ENCODE measurements at regions not wholly inside any gene's neighbourhood (a gene's known extent, or its start where the extent isn't known, plus 50 kb on each side); places are given as distances from the start of the nearest gene placed in this dataset.
A peak's percentile ranks its signal among the peaks of the same experiment; 100 is the strongest.

DNA sequence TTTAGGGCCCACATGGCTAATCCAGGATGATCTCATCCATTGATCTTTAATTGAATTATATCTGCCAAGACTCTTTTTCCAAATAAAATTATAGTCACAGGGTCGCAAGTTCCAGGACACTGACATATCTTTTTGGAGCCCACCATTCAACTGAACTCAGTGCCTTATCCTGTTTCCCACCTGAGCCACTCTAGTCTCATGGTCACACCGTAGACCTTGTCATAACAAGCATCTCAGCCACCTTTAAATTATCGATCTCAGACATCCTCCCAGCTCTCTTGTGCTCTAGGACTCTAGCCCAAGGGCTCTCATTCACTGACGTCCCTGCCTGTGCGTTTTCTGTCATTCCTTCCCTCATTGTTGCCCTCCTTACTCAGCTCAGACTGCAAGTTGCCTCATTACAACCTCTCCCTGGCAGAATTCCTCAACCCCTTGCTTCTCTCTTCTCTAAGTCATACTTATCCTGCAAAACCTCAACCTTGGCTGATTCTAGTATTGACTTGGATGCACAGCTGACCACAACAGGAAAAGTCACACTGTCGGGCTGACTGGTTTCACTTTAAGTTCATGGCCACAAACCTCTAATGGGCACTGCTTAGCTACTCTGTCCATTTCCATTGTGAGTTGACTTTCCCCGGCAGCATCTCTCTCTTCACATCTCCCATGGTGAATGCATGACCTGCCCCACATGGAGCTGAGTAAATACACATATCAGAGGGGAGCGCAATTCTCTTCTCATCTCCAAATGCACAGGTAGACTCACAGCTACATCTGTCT lies 91.0 kb upstream of the TRIM2 start:
- TF ChIP-seq, protein P1, sequence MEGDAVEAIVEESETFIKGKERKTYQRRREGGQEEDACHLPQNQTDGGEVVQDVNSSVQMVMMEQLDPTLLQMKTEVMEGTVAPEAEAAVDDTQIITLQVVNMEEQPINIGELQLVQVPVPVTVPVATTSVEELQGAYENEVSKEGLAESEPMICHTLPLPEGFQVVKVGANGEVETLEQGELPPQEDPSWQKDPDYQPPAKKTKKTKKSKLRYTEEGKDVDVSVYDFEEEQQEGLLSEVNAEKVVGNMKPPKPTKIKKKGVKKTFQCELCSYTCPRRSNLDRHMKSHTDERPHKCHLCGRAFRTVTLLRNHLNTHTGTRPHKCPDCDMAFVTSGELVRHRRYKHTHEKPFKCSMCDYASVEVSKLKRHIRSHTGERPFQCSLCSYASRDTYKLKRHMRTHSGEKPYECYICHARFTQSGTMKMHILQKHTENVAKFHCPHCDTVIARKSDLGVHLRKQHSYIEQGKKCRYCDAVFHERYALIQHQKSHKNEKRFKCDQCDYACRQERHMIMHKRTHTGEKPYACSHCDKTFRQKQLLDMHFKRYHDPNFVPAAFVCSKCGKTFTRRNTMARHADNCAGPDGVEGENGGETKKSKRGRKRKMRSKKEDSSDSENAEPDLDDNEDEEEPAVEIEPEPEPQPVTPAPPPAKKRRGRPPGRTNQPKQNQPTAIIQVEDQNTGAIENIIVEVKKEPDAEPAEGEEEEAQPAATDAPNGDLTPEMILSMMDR (conservative IDR thresholded peaks at IDR 0.05; ENCODE audit: low read depth, low read length) = no peak
- no peak for DNase-seq (ENCODE audit: low read depth)

DNA sequence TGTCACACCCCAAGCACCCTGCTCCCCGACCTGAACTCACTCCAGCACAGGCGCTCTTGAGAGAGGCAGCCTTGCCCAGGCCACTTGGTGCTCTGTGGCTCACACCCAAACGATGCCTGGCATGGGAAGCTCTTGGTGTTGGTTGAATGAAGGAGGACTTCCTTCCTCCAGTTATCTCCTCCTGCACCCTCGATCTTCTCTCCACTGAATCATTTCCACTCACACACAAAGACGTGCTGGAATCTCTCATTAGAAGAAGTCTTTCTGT lies 90.5 kb upstream of the TRIM2 start:
- TF ChIP-seq, protein P1 (conservative IDR thresholded peaks at IDR 0.05; ENCODE audit: low read depth, low read length) = no peak
- H3K4me3 ChIP-seq (ENCODE audit: low read length) = no peak overlapping the region
- DNase-seq (ENCODE audit: low read depth) = no peak

More for the DNA sequence above, 91.0 kb upstream of the TRIM2 start:
- no peak overlapping the region for H3K4me3 ChIP-seq (ENCODE audit: low read length)

DNA sequence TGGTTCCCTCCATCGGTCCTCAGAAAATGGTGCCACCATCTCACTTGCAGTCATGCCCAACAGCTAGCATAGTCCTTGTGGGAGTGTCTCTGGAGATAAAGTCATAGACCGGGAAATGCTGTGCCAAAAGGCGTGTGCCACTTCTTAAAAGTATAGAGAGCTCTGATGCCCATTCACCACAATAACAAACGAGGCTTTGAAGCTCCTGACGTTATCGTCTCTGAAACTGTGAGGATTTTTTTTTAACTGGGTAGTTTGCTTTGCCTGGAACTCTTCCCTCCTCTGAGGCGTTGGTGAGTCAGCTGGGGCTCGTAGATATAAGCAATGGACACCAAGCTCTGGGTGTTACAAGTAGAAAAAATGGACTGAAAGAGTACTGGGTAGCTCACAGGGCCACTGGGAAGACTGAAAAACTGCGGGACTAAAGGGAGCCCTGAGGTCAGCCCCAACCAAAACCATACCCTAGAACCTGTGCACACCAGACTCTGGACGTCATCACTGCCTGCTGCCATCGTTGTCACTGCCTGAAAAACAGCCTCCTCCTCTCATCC lies 89.4 kb upstream of the TRIM2 start:
- TF ChIP-seq, protein P1 (conservative IDR thresholded peaks at IDR 0.05; ENCODE audit: low read depth, low read length) = no peak
- peak; percentile 27 for DNase-seq (ENCODE audit: low read depth)
- H3K4me3 ChIP-seq (ENCODE audit: low read length) = no peak overlapping the region

DNA sequence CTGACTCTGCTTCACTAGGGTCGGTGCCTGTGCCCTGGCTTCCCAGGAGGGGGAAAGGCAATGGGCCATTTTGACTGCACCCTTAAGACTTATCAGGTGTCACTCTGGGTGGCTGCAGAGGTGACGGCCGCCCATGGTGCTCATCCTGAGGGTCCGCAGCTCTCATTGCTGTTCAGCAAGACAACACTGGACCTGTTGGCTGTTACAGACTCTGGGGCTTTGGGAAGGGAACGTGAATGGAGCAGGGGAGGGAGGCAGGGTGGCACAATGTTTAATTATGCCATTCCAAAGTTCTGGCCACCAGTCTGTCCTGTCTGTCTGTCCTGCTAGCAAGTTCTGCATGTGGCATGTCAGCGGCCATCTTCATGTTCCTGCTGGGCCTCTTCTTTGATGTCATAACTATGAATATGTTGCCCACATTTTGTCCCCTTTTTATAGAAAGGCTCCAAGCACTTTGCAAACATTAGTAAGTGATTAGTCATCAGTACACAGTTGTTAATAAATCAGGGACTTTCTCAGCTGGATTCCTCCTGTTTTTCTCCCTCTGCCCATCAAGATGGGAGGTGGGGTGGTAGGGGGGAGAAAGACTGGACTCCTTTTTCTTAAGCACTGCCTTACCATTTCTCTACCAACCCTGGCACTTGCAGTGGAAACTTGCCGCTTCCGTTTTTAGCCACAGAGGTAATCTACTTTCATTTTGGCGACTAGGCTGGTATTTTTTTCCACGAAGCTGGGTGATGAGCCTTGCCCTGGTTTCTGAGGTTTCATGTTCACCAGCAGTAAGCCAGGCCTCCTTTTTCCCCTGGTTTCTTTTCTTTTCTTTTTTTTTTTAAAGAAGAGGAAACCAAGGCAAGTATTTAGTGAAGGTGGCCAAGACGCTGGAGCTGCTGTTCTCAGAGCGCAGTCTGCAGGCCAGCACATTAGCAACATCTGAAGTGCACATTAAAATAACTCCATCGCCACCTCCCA lies 88.6 kb upstream of the TRIM2 start:
- peak; percentile 47 for DNase-seq (ENCODE audit: low read depth)
- TF ChIP-seq, protein P1 (conservative IDR thresholded peaks at IDR 0.05; ENCODE audit: low read depth, low read length) = no peak
- H3K4me3 ChIP-seq (ENCODE audit: low read length) = no peak overlapping the region

DNA sequence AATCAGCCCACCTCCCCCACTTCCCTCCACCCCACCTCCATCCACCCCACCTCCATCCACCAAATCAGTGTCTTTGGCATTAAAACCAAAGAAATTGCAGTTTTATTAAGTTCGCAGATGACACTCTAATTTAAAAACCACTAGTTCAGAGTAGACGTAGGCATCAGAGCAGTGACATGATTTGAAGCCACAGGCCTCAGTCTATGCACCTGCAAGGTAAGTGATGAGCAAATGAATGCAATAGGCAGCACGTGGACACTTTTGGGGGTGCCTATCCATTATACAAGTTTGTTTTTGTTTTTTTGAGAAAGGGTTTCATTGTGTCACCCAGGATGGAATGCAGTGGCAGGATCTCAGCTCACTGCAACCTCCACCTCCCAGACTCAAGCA lies 88.0 kb upstream of the TRIM2 start:
- H3K4me3 ChIP-seq (ENCODE audit: low read length) = no peak overlapping the region
- no peak for DNase-seq (ENCODE audit: low read depth)
- TF ChIP-seq, protein P1 (conservative IDR thresholded peaks at IDR 0.05; ENCODE audit: low read depth, low read length) = no peak

DNA sequence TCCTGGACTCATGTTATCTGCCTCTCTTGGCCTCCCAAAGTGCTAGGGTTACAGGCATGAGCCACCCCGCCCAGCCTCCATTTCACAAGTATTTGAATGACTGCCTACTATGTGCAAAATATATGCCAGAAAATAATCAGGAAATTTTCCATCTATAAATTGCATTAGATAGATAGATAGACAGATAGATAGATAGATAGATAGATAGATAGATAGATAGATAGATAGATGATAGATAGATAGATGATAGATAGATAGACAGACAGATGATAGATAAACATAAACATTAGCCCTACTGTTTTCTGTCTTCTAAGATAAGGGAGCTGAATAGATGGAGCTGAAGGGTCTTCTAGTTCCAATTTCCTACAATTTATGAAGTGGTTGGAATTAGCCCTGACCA lies 87.4 kb upstream of the TRIM2 start:
- no peak overlapping the region for H3K4me3 ChIP-seq (ENCODE audit: low read length)
- TF ChIP-seq, protein P1 (conservative IDR thresholded peaks at IDR 0.05; ENCODE audit: low read depth, low read length) = no peak
- DNase-seq (ENCODE audit: low read depth) = no peak

Measured in retinal pigment epithelial cell (primary cell).